Breast epithelium (tissue), 4 donors: ENCODE measurements at regions not wholly inside any gene's neighbourhood (a gene's known extent, or its start where the extent isn't known, plus 50 kb on each side); places are given as distances from the start of the nearest gene placed in this dataset.

Experiments
- DNase-seq, 2 donors: peaks; one replicate each; pipeline ENCODE4 v3.0.0-alpha.2; 2019; ENCODE audit warnings: low spot score in 2 of 2
- H3K27ac ChIP-seq, 2 donors: fragments of 200-600 bp; sonication (generic) in 1 of 2; one replicate each; pipeline ENCODE4 v1.5.1; 2016 to 2019; ENCODE audit warnings: mild to moderate bottlenecking in 1 of 2
- H3K27me3 ChIP-seq, 2 donors: fragments of 200-600 bp; sonication (generic) in 1 of 2; one replicate each; pipeline versions ENCODE4 v1.5.1 to v1.6.0; 2017 to 2019; ENCODE audit warnings: control low read depth in 1 of 2, mild to moderate bottlenecking in 1 of 2
- H3K36me3 ChIP-seq: fragments of 200-600 bp; one replicate; pipeline ENCODE4 v1.5.1; 2019
- H3K4me1 ChIP-seq, 2 donors: fragments of 200-600 bp; sonication (generic); one replicate each; pipeline ENCODE4 v1.5.1; 2016 to 2019; ENCODE audit warnings: control low read depth in 1 of 2
- H3K4me3 ChIP-seq, 3 donors: fragments of 200-600 bp; sonication (generic); 1 replicate in 2 of 3; 2 replicates in 1 of 3; pipeline ENCODE4 v1.5.1; 2016 to 2019; ENCODE audit warnings: mild to moderate bottlenecking in 3 of 3, moderate library complexity in 2 of 3
- H3K9me3 ChIP-seq, 2 donors: fragments of 200-600 bp; sonication (generic) in 1 of 2; one replicate each; pipeline ENCODE4 v1.5.1; 2016 to 2019; ENCODE audit warnings: control low read depth in 1 of 2
- CTCF ChIP-seq, 3 donors: fragments of 450-650 bp; IDR thresholded peaks; one replicate each; pipeline ENCODE4 v1.5.1; 2016 to 2017; ENCODE audit warnings: antibody characterized with exemption in 3 of 3, mild to moderate bottlenecking in 3 of 3, moderate library complexity in 3 of 3
- POLR2A ChIP-seq: fragments of 450-650 bp; IDR thresholded peaks from one replicate; pipeline ENCODE4 v1.6.1; 2016; ENCODE audit warnings: antibody characterized with exemption, mild to moderate bottlenecking, moderate library complexity
- POLR2AphosphoS5 ChIP-seq, 3 donors: sonication (generic); formaldehyde crosslinking; IDR thresholded peaks; one replicate each; pipeline ENCODE4 v1.6.1; 2017; ENCODE audit warnings: antibody characterized with exemption in 3 of 3
- intact Hi-C: fragments of 100-400 bp; cut with DNase I; formaldehyde crosslinking; loops from one replicate; pipeline ENCODE4 v1.15.1; 2023; ENCODE audit warnings: low total_unique reads

- no peak overlapping the region for H3K4me3 ChIP-seq
- TF ChIP-seq POLR2AphosphoS5 (IDR thresholded peaks at IDR 0.05), result no peak
- no peak for TF ChIP-seq POLR2A
- no peak for TF ChIP-seq CTCF (IDR thresholded peaks at IDR 0.05)
- no peaks in the 10 kb centered on the region for H3K9me3 ChIP-seq
- no peak for DNase-seq
- no peaks in the 10 kb centered on the region for H3K36me3 ChIP-seq
- intact Hi-C loops, result no loop called here
- H3K4me1 ChIP-seq, result no peaks in the 10 kb centered on the region
- no peaks in the 10 kb centered on the region for H3K27me3 ChIP-seq
- H3K27ac ChIP-seq, result no peak overlapping the region
Measured at GRCh38 chr5:108623826-108624225, 123.9 kb upstream of the FER start.

GRCh38 chr5:108620516-108620915, 127.2 kb upstream of the FER start:
- H3K27ac ChIP-seq, result no peak overlapping the region
- no peak overlapping the region for H3K4me3 ChIP-seq
- H3K36me3 ChIP-seq, result no peaks in the 10 kb centered on the region
- H3K9me3 ChIP-seq, result no peaks in the 10 kb centered on the region
- TF ChIP-seq CTCF (IDR thresholded peaks at IDR 0.05) (no peak), POLR2A (no peak), POLR2AphosphoS5 (IDR thresholded peaks at IDR 0.05) (no peak)
- intact Hi-C loops, result no loop called here
- H3K27me3 ChIP-seq, result no peaks in the 10 kb centered on the region
- no peak for DNase-seq
- no peaks in the 10 kb centered on the region for H3K4me1 ChIP-seq

- no peak for DNase-seq
- TF ChIP-seq POLR2A (no peak), POLR2AphosphoS5 (IDR thresholded peaks at IDR 0.05) (no peak), CTCF (IDR thresholded peaks at IDR 0.05) (no peak)
Measured at GRCh38 chr5:108619815-108620214, 127.9 kb upstream of the FER start.

DNA sequence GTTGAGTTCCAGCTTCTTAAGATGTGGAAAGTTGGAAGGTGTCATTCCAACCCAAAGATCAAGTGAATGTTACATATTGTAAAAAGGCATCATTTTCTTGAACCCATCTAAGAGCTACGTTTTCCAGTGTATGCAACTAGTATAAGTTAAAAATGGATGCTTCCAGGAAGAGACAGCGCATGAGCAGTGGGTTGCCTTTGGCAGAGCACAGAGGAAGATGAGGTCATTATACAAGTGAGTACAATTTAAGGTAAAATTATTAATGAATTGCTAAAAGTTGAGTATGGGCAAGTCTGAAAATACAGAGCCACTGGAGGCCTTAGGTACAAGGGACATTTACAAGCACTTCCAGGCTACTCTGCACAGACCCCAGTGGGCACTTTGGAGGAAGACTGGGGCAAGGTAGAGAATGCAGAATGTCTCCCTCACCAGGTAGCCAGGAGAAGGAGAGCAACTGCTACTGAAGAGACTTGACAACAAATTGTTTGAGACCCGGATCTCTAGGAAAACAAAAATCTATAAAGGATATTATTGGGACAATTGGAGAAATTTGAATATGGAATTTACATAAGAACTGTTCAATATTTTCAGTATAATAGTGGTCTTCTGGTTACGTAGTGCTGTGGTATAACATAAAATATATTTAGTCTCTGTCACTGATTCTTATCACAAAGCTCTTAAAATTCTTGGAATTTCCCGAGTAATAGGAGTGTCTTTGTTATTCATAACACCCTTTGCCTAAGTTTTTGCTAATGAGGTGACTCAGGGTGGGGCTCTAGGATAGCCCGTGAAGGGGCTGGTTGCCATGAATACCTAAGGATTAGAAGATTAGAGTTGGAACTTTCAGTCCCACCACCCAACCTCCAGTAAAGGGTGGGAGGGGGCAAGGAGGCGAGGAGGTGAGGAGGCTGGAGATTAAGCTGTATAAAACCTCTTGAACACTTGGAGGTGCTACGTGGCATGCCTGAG, 129.9 kb upstream of the FER start:
- H3K36me3 ChIP-seq, result no peaks in the 10 kb centered on the region
- DNase-seq, result no peak
- peaks cover 4 to 6% of the 10 kb centered on the region in 2 donors for H3K9me3 ChIP-seq
- no peak overlapping the region for H3K4me3 ChIP-seq
- no peak overlapping the region for H3K27ac ChIP-seq
- TF ChIP-seq CTCF (IDR thresholded peaks at IDR 0.05) (no peak), POLR2A (no peak), POLR2AphosphoS5 (IDR thresholded peaks at IDR 0.05) (no peak)
- H3K4me1 ChIP-seq, result no peaks in the 10 kb centered on the region
- no peaks in the 10 kb centered on the region for H3K27me3 ChIP-seq
- intact Hi-C loops, result no loop called here

More at GRCh38 chr5:108619815-108620214, 127.9 kb upstream of the FER start:
- H3K27me3 ChIP-seq, result no peaks in the 10 kb centered on the region
- H3K27ac ChIP-seq, result no peak overlapping the region
- H3K36me3 ChIP-seq, result no peaks in the 10 kb centered on the region
- intact Hi-C loops, result no loop called here
- H3K9me3 ChIP-seq, result no peaks in the 10 kb centered on the region
- H3K4me3 ChIP-seq, result no peak overlapping the region
- H3K4me1 ChIP-seq, result no peaks in the 10 kb centered on the region

DNA sequence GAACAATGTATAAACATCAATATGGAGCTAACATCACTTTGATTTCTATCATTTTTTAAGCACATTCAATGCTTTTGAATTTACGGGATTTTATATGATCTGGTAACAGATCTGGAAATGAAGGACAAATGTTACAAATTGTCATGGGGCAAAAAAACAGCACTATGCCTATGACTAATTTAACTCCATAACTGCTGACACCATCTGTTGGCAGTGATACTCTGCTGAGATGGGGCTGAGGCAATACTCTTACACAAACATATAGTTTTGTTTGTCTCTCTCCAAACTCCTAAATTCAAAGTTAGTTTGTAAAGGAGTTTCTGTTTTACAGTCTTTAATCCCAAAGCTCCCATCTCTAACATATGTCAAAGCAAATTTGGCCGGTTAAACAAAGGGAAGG, 132.5 kb upstream of the FER start:
- peaks cover 8 to 10% of the 10 kb centered on the region in 2 donors for H3K9me3 ChIP-seq
- H3K27me3 ChIP-seq, result no peaks in the 10 kb centered on the region
- DNase-seq, result no peak
- no peaks in the 10 kb centered on the region for H3K4me1 ChIP-seq
- H3K27ac ChIP-seq, result no peak overlapping the region
- TF ChIP-seq CTCF (IDR thresholded peaks at IDR 0.05), result no peak
- TF ChIP-seq POLR2AphosphoS5 (IDR thresholded peaks at IDR 0.05), result no peak
- TF ChIP-seq POLR2A, result no peak
- H3K4me3 ChIP-seq, result no peak overlapping the region
- H3K36me3 ChIP-seq, result no peaks in the 10 kb centered on the region
- intact Hi-C loops, result no loop called here
